ENCODE measurements at regions not wholly inside any gene's neighbourhood (a gene's known extent, or its start where the extent isn't known, plus 50 kb on each side); places are given as distances from the start of the nearest gene placed in this dataset.

GRCh38 chr4:57320849-57321248, 210.7 kb upstream of the IGFBP7 start:
- no peak for DNase-seq (ENCODE audit: low read depth)
- TF ChIP-seq, protein P1, sequence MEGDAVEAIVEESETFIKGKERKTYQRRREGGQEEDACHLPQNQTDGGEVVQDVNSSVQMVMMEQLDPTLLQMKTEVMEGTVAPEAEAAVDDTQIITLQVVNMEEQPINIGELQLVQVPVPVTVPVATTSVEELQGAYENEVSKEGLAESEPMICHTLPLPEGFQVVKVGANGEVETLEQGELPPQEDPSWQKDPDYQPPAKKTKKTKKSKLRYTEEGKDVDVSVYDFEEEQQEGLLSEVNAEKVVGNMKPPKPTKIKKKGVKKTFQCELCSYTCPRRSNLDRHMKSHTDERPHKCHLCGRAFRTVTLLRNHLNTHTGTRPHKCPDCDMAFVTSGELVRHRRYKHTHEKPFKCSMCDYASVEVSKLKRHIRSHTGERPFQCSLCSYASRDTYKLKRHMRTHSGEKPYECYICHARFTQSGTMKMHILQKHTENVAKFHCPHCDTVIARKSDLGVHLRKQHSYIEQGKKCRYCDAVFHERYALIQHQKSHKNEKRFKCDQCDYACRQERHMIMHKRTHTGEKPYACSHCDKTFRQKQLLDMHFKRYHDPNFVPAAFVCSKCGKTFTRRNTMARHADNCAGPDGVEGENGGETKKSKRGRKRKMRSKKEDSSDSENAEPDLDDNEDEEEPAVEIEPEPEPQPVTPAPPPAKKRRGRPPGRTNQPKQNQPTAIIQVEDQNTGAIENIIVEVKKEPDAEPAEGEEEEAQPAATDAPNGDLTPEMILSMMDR (conservative IDR thresholded peaks at IDR 0.05; ENCODE audit: control insufficient read depth, insufficient read depth, low read depth, low read length): no peak
- no peak overlapping the region for H3K4me3 ChIP-seq (ENCODE audit: control insufficient read depth, low read depth, low read length)

GRCh38 chr4:57320217-57320616, 210.0 kb upstream of the IGFBP7 start:
- TF ChIP-seq, protein P1 (conservative IDR thresholded peaks at IDR 0.05; ENCODE audit: control insufficient read depth, insufficient read depth, low read depth, low read length): no peak
- H3K4me3 ChIP-seq (ENCODE audit: control insufficient read depth, low read depth, low read length): no peak overlapping the region
- no peak for DNase-seq (ENCODE audit: low read depth)

- TF ChIP-seq, protein P1 (conservative IDR thresholded peaks at IDR 0.05; ENCODE audit: control insufficient read depth, insufficient read depth, low read depth, low read length): no peak
- H3K4me3 ChIP-seq (ENCODE audit: control insufficient read depth, low read depth, low read length): no peak overlapping the region
- DNase-seq (ENCODE audit: low read depth): no peak
Observed at GRCh38 chr4:57318703-57319102, 208.5 kb upstream of the IGFBP7 start.

DNA sequence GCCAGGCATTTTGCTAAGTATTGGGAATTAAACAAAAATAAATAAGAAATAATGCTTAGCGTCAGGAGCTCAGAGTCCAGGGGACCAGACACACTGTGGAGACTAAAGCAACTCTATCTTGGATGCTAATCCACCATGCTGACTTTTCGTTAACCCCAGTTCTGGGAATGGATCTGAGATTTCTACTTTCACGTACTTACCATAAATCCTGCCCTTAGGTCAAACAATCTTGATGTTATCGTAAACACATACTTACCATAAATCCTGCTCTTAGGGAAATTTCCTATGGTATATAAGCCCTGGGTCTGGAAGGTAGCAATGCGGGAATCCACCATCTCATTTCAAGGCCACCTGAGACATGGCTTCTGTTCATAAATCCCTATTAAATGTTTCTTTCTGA, 204.5 kb upstream of the IGFBP7 start:
- TF ChIP-seq, protein P1 (conservative IDR thresholded peaks at IDR 0.05; ENCODE audit: control insufficient read depth, insufficient read depth, low read depth, low read length): no peak
- no peak for DNase-seq (ENCODE audit: low read depth)
- H3K4me3 ChIP-seq (ENCODE audit: control insufficient read depth, low read depth, low read length): no peak overlapping the region

- no peak for DNase-seq (ENCODE audit: low read depth)
- TF ChIP-seq, protein P1 (conservative IDR thresholded peaks at IDR 0.05; ENCODE audit: control insufficient read depth, insufficient read depth, low read depth, low read length): no peak
Observed at GRCh38 chr4:57312296-57312695, 202.1 kb upstream of the IGFBP7 start.

GRCh38 chr4:57309658-57310057, 199.5 kb upstream of the IGFBP7 start:
- H3K4me3 ChIP-seq (ENCODE audit: control insufficient read depth, low read depth, low read length): no peak overlapping the region
- TF ChIP-seq, protein P1 (conservative IDR thresholded peaks at IDR 0.05; ENCODE audit: control insufficient read depth, insufficient read depth, low read depth, low read length): no peak
- no peak for DNase-seq (ENCODE audit: low read depth)

More at GRCh38 chr4:57312296-57312695, 202.1 kb upstream of the IGFBP7 start:
- no peak overlapping the region for H3K4me3 ChIP-seq (ENCODE audit: control insufficient read depth, low read depth, low read length)

DNA sequence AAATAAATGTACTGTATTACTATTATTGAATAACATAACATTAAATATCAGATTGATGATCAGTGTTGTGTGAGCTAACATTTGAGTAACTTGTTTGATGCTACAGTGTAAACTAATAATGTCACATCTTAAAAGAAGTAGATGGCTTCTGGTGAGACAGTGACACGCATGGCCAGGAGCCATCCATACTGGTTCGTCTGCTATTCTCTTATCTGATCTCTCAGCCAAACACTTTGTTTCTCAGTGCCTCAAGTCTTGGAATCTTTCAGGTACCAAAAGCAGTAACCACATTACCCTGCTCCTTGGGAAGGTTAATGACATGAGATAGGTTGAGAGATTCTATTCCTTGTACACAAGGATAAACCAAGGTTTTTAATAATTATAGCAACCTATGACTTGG, 198.1 kb upstream of the IGFBP7 start:
- TF ChIP-seq, protein P1 (conservative IDR thresholded peaks at IDR 0.05; ENCODE audit: control insufficient read depth, insufficient read depth, low read depth, low read length): no peak
- no peak for DNase-seq (ENCODE audit: low read depth)

More for the DNA sequence above, 198.1 kb upstream of the IGFBP7 start:
- no peak overlapping the region for H3K4me3 ChIP-seq (ENCODE audit: control insufficient read depth, low read depth, low read length)
